Activated CD8-positive, alpha-beta T cell treated with anti-CD3 and anti-CD28 coated beads for 36 hours (primary cell): ENCODE measurements at regions not wholly inside any gene's neighbourhood (a gene's known extent, or its start where the extent isn't known, plus 50 kb on each side); places are given as distances from the start of the nearest gene placed in this dataset.
"Not testable (repeated sequence)": the region's sequence is repeated elsewhere in the genome, so short reads cannot be mapped to it uniquely, and the experiment has no call there.

ENCODE experiments used
- ATAC-seq: fragments of 200-7000 bp; cut with Tn5 transposase; one replicate; pipeline ENCODE4 v1.10.0; 2021; ENCODE audit warnings: mild to moderate bottlenecking, moderate library complexity
- CTCF ChIA-PET: fragments of 350-600 bp; sonication (Branson Sonifier 250); formaldehyde crosslinking; loops from one replicate; lab custom pipeline; 2021; ENCODE audit warnings: antibody characterized with exemption; lab: Charles Lee
- POLR2A ChIA-PET: fragments of 350-600 bp; sonication (Branson Sonifier 250); formaldehyde crosslinking; loops from one replicate; lab custom pipeline; 2021; ENCODE audit warnings: antibody characterized with exemption; lab: Charles Lee
- DNase-seq: peaks from one replicate; pipeline ENCODE4 v3.0.0-alpha.2; 2020
- H3K27ac Mint-ChIP-seq: one replicate; pipeline ENCODE4 v1.8.0; 2021; ENCODE audit warnings: mild to moderate bottlenecking, mixed read lengths
- H3K27me3 Mint-ChIP-seq: one replicate; pipeline ENCODE4 v1.8.0; 2021; ENCODE audit warnings: mixed read lengths
- H3K36me3 Mint-ChIP-seq: one replicate; pipeline ENCODE4 v1.8.0; 2021; ENCODE audit warnings: low read depth, mixed read lengths
- H3K4me1 Mint-ChIP-seq: one replicate; pipeline ENCODE4 v1.8.0; 2021; ENCODE audit warnings: low read depth, mixed read lengths
- H3K4me3 Mint-ChIP-seq: one replicate; pipeline ENCODE4 v1.8.0; 2021; ENCODE audit warnings: mild to moderate bottlenecking, moderate library complexity, mixed read lengths
- H3K9me3 Mint-ChIP-seq: one replicate; pipeline ENCODE4 v1.8.0; 2021; ENCODE audit warnings: mixed read lengths
- CTCF ChIP-seq: fragments of 200-600 bp; IDR thresholded peaks from one replicate; pipeline ENCODE4 v1.8.0; 2022; ENCODE audit warnings: antibody characterized with exemption, mild to moderate bottlenecking
- intact Hi-C: fragments of 100-400 bp; cut with micrococcal nuclease; formaldehyde crosslinking; loops from one replicate; pipeline ENCODE4 v1.10.0; 2022

GRCh38 chr6:27601668-27602254 lies 128.9 kb upstream of the ZNF184 start:
- no peak for ATAC-seq
- peaks cover 11% of the 10 kb centered on the region for H3K36me3 Mint-ChIP-seq
- POLR2A ChIA-PET = interaction anchor here (1.2 kb wide), 1 partner anchor 16 kb away, joined by 3 read pairs; no protein-coding TSS in a partner anchor
- no peak for TF ChIP-seq CTCF
- H3K27me3 Mint-ChIP-seq = peaks cover 63% of the 10 kb centered on the region
- CTCF ChIA-PET = no interaction called here
- H3K27ac Mint-ChIP-seq = no peak overlapping the region
- intact Hi-C loops = loop anchor here (10.0 kb wide), 2 partner anchors 287 to 427 kb away; partner anchors contain the start of gene POM121L2
- H3K4me3 Mint-ChIP-seq = peak overlapping the region; percentile 43
- DNase-seq = no peak
- peaks cover 27% of the 10 kb centered on the region for H3K4me1 Mint-ChIP-seq
- peaks cover 8% of the 10 kb centered on the region for H3K9me3 Mint-ChIP-seq

DNA sequence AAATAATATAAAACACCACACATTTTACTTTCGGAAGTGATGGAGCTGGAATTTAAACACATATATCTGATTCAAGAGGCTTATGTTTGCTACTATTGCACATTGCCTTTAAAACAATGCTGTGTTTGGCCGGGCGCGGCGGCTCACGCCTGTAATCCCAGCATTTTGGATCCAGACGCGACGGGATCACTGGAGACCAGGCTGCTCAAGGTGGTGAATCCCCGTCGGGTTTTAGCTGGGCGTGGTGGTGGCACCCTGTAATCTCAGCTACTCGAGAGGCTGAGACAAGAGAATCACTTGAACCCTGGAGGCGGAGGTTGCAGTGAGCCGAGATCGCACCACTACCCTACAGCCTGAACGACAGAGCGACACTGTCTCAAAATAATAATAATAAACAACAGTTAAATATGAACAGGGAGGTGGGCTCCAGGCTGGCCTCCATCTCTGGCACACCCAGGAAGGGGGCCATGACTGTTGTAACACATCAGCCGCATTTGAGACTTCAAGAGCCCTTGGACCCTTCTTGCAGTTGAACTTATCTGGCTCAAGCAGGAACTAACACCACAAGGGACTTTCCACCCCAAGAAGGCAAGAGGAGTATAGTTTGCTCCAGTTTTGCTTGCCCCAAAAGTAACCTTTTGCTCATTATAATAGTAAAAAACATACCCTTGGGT lies 127.1 kb upstream of the ZNF184 start:
- ChIA-PET POLR2A (interaction anchor here (1.1 kb wide), 1 partner anchor 67 kb away, joined by 4 read pairs; no protein-coding TSS in a partner anchor), CTCF (no interaction called here)
- H3K9me3 Mint-ChIP-seq = peaks cover 8% of the 10 kb centered on the region
- H3K27ac Mint-ChIP-seq = no peak overlapping the region
- H3K4me3 Mint-ChIP-seq = no peak overlapping the region
- TF ChIP-seq CTCF = no peak
- H3K4me1 Mint-ChIP-seq = peaks cover 16% of the 10 kb centered on the region
- H3K27me3 Mint-ChIP-seq = peaks cover 60% of the 10 kb centered on the region
- ATAC-seq (no peak), DNase-seq (no peak)
- intact Hi-C loops = loop anchor here (10.0 kb wide), 2 partner anchors 285 to 425 kb away; partner anchors contain the start of gene POM121L2
- peaks cover 6% of the 10 kb centered on the region for H3K36me3 Mint-ChIP-seq

DNA sequence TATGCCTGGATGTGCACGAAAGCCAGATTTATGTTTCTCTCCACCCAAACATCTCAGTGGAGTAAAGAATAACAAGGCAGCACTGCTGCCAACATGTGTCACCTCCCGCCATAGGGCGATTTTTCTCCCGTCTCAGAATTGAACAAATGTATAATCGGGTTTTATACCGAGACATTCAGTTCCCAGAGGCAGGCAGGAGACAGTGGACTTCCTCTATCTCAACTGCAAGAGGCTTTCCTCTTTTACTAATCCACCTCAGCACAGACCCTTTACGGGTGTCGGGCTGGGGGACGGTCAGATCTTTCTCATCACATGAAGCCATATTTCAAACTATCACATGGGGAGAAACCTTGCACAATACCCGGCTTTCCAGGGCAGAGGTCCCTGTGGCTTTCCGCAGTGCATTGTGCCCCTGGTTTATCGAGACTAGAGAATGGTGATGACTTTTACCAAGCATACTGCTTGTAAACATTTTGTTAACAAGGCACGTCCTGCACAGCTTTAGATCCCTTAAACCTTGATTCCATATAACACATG lies 124.2 kb upstream of the ZNF184 start:
- DNase-seq, H3K9me3 Mint-ChIP-seq, ATAC-seq, H3K36me3 Mint-ChIP-seq, H3K27ac Mint-ChIP-seq, CTCF ChIA-PET, intact Hi-C loops, H3K4me3 Mint-ChIP-seq, POLR2A ChIA-PET: not testable (repeated sequence)
- H3K4me1 Mint-ChIP-seq = peaks cover 13% of the 10 kb centered on the region
- peaks cover 46% of the 10 kb centered on the region for H3K27me3 Mint-ChIP-seq

DNA sequence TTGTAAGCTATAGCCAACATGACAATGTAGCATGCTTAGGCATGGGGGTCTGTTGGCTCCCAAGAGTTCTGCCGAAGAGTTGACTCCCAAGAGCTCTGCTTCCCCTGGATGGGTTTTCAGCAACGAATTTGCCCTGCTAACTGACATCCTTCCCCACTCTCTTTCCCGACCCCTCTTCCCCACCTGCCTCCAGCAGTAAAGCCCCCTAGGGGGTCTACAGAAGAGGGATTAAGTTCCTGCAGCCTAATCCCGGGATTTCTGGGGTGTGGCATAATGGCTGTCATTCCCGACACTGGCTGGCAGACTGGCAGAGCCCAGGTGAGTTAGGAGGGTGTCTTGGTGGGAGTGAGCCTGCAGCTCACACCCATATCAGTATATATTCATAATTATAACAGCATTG lies 121.0 kb upstream of the ZNF184 start:
- Mint-ChIP-seq H3K27ac (no peak overlapping the region), H3K4me1 (no peaks in the 10 kb centered on the region), H3K27me3 (peaks cover 34% of the 10 kb centered on the region), H3K4me3 (no peak overlapping the region), H3K9me3 (no peaks in the 10 kb centered on the region), H3K36me3 (no peaks in the 10 kb centered on the region)
- POLR2A ChIA-PET = interaction anchor here (0.6 kb wide), 1 partner anchor 1301 kb away, joined by 3 read pairs; no protein-coding TSS in a partner anchor
- CTCF ChIA-PET = interaction anchor here (1.2 to 2.0 kb wide), 2 partner anchors 15 to 202 kb away, joined by 3 to 7 read pairs; no protein-coding TSS in a partner anchor
- intact Hi-C loops = loop anchor here (5.0 kb wide), 1 partner anchor 47 kb away; no protein-coding TSS in a partner anchor
- no peak for ATAC-seq
- TF ChIP-seq CTCF = no peak
- no peak for DNase-seq

DNA sequence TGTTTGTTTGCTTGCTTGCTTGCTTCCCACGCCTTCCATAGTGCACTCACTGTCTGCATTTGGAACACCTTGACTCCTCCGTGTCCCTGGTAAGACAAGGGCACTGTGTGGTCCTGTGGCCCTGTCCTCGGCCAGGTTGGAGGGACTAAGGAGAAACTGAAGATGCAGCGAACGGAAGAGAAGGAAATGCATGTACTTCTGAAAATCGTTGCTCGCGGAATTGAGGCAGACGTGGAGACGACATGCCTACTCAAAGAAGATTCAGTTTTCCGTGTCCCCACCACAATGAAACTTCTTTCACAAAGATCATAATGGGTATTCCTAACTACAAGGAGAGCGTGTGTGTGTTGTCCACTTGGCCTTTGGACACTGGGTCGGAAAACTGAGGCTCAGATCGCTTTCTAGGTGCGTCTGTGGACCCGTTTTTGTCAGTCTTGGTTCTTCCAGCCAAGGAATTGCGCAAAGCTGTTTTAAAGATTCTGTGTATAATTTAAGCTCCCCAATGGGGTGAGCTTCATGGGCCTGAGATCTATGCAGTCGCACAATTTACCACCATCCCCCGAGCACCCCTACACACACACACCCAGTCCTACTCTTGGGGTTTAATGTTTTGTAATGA lies 120.4 kb upstream of the ZNF184 start:
- no peak overlapping the region for H3K27ac Mint-ChIP-seq
- H3K4me1 Mint-ChIP-seq = no peaks in the 10 kb centered on the region
- CTCF ChIA-PET = interaction anchor here (1.2 to 2.0 kb wide), 3 partner anchors 16 to 415 kb away, joined by 3 to 7 read pairs (median 3); no protein-coding TSS in a partner anchor
- ATAC-seq (no peak), DNase-seq (no peak)
- H3K9me3 Mint-ChIP-seq = no peaks in the 10 kb centered on the region
- H3K27me3 Mint-ChIP-seq = peaks cover 31% of the 10 kb centered on the region
- no peaks in the 10 kb centered on the region for H3K36me3 Mint-ChIP-seq
- TF ChIP-seq CTCF = no peak
- intact Hi-C loops = loop anchor here (5.0 kb wide), 1 partner anchor 46 kb away; no protein-coding TSS in a partner anchor
- POLR2A ChIA-PET = interaction anchor here (0.6 kb wide), 1 partner anchor 1302 kb away, joined by 3 read pairs; no protein-coding TSS in a partner anchor
- no peak overlapping the region for H3K4me3 Mint-ChIP-seq
